NCI-H82 treated with DMSO at 0.1 percent for 48 hours (cell line): ENCODE measurements at regions not wholly inside any gene's neighbourhood (a gene's known extent, or its start where the extent isn't known, plus 50 kb on each side); places are given as distances from the start of the nearest gene placed in this dataset.
"Not testable (repeated sequence)": the region's sequence is repeated elsewhere in the genome, so short reads cannot be mapped to it uniquely, and the experiment has no call there.

Experiments used
- DNase-seq: peaks from one replicate; lab custom pipeline; 2025; ENCODE audit not compliant: unreplicated experiment; lab: John Stamatoyannopoulos, UW

DNA sequence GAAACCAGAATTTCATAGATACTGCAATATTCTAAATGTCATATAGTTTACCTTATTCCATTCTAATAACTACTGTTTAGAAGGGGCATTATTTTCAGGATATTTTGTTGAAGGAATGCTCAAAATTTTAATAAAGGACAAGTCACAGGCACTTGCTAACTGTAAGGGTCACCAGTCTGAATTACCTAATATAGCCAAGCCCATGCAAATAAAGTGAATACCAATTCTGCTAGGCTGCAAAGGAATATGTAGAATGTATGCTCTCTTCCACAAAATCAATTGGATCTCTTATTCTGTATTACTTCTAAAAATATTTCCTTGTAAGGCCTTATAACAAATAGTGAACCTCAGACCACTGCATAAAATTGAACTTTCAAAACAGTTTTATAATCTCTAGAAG is 52.3 kb upstream of the FAT4 start:
- DNase-seq: no peak

DNA sequence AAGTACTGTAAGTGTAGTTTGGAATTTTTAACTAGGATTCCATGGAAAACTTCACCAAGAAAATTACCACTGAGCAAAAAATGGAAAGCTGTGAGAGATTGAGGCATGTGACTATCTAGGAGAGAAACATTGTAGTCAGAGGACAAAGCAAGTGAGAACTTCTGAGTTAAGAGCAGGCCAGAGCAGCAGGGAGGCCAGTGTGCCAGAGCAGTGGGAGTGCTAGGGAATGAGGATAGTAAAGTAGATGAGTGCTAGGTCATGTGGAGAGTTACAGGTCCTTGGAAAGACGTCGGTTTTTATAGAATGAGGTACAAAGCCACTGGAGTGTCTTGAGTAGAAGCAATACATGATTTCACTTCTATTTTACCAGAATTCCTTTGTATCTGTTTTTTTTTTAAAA is 52.7 kb upstream of the FAT4 start:
- no peak for DNase-seq

DNA sequence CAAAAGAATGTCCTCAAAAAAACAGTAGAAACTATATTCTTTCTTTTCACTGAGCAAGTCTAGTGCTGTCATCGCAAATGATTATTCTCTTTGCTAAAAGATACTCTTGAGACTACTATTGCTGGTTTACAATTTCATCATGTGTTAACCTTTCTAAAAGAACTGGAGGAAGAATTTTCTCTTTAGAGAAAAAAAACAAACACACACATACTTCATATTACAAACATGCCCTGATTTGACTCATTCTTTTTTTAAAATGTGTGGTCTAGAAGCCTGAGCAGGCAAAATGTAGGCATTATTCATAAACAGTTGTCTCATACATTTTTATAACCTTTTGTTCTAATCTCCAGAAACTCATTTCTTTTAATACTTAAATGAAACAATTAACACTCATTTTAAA is 60.6 kb upstream of the FAT4 start:
- DNase-seq: no peak

DNA sequence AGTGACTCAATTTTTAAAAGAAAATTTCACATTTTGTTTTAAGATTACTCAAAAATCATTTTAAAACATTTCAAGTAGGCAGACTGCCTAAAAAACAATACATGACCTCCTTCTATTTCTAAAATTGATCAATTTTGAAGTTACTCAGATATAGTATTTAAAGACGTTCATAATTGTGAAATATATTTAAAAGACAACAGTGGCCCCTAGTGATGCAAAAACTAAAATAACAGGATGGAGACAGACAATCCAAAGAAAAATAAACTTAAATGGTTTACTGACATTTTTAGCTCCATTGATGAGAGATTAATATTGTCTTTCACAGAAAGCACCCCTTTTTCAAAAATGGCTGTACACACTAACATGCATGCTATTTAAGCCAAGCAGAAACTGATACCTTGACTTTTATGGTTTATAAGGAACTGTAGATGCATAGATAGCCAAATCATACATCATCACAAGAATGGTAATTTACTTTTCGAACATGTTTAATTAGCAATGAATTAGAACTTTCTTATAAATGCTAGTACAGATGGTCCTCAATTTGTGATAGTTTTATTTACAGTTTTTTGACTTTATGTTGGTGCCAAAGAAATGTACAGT is 69.8 kb upstream of the FAT4 start:
- no peak for DNase-seq

DNA sequence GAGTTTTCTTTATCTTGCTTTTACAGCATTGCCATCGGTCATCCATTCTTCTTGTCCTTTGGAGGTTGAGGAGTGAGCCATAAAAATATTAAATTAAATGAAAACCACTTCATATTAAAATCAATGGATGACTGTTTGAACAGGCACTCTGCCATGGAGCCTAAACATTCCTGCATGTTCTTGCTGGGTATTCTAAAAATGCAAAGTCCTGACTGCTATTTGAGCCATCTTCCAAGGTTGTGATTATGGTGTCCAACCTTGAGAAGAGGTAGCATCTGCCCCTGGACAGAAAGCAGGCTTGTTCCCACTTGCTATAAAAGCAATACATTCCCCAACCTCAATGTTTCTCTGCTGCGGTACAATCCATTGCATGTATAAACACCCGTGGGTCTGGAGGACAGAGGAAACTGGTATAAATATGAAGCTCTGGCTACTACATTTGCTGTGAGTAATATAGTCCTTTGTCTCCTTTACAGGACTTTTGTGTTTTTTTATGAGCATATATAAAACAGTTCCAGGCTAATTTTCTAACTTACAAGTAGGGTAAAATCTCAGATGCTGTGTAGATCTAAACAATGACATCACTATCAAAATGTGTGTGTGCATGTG is 70.9 kb upstream of the FAT4 start:
- no peak for DNase-seq

DNA sequence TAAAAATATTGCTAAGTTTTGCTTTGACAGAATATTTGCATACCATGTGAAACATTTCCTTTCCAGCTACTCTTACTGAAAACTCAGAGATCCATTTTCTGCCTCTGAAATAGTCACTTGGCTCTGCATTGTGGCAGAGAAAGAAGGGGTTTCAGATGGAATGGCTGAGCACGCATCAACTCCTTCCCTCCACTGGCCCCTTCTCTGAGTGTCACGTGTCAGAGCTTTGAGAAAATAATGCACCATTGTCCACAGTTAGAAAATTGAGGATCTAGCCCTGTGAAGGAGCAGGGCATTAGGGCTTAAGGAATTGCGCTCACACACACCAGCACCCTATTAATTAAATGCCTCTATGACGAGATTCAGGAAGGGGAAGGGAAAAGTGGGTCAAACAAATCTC is 78.8 kb upstream of the FAT4 start:
- DNase-seq: no peak

DNA sequence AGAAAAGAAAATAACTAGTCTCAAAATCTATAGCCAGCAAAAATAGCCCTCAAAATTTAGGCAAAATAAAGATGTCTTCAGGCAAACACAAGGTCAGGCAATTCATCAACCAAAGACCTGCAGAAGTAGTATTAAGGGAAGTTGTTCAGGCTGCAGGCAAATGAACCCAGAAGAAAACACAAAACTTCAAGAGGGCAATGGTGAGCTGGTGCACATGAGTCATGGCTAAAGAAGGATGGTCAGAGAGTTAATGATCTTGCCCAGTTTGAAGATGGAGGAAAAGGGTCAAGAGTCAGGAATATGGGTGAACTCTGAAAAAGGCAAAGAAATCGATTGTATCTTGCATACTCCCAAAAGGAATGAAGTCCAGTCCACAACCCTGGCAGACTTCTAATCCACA is 83.1 kb upstream of the FAT4 start:
- no peak for DNase-seq

DNA sequence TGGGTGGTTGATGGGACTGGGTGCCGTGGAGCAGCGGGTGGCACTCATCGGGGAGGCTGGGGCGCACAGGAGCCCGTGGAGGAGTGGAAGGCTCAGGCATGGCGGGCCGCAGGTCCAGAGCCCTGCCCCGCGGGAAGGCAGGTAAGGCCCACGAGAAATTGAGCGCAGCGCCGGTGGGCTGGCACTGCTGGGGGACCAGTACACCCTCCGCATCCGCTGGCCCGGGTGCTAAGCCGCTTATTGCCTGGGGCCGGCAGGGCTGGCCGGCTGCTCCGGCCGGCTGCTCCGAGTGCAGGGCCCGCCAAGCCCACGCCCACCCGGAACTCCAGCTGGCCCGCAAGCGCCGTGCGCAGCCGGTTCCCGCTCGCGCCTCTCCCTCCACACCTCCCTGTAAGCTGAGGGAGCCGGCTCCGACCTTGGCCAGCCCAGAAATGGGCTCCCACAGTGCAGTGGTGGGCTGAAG is 85.1 kb upstream of the FAT4 start:
- DNase-seq: no peak

DNA sequence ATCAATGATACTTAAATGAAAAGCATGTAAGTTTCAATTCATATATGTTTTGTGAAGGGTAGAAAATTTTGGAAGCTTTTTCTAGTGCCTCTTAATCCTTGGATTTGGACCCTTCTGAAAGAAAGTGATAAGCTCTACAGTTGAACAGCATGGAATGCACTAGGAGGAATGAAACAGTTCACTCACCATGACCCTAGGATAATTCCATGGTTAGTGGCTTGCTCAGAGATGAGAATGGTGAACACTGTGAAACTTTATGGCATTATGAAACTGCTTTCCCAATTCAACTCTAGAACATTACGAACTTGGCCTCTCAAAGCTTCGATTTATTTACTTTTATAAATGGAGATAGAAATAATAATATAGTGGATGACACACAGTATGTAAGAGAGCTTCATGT is 88.9 kb upstream of the FAT4 start:
- DNase-seq: no peak

DNA sequence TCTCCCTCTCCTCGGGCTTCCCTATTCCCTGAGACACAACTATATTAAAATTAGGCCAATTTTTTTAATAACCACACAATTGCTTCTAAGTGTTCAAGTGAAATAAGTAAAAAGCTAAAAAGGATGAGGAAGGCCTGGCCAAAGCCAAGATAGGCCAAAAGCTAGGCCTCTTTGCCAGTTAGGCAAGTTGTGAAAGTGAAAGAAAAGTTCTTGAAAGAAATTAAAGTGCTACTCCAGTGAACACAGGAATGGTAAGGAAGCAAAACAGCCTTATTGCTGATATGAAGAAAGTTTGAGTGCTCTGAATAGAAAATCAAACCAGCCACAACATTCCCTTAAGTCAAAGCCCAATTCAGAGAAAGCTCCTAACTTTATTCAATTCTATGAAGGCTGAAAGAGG is 114.2 kb upstream of the FAT4 start:
- no peak for DNase-seq

DNA sequence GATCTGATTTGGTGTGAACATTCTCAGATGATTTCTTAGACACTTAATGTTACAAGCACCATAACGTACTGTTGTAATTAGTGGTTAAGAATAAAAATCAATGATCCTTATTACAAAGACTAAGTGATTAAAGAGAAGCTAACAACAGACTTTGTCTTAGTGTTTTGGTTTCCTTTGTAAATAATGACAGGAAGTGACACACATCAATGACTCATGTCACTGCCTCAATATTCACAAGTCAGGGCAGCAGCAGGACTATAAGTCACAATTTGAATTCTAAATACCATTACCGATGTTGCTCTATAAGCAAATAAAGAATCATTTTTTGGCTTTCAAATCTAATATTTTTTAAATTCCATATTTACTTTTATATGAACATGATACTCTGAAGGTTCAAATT is 115.8 kb upstream of the FAT4 start:
- no peak for DNase-seq

DNA sequence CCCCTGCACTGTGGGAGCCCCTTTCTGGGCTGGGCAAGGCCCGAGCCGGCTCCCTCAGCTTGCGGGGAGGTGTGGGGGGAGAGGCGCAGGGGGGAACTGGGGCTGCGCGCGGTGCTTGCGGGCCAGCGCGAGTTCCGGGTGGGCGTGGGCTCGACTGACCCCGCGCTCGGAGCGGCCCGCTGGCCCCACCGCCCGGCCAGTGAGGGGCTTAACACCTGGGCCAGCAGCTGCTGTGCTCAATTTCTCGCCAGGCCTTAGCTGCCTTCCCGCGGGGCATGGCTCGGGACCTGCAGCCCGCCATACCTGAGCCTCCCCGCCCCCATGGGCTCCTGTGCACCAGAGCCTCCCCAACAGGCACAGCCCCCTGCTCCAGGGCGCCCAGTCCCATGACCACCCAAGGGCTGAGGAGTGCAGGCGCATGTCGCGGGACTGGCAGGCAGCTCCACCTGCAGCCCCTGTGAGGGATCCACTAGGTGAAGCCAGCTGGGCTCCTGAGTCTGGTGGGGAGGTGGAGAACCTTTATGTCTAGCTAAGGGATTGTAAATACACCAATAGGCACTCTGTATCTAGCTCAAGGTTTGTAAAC is 122.8 kb upstream of the FAT4 start:
- DNase-seq: not testable (repeated sequence)

DNA sequence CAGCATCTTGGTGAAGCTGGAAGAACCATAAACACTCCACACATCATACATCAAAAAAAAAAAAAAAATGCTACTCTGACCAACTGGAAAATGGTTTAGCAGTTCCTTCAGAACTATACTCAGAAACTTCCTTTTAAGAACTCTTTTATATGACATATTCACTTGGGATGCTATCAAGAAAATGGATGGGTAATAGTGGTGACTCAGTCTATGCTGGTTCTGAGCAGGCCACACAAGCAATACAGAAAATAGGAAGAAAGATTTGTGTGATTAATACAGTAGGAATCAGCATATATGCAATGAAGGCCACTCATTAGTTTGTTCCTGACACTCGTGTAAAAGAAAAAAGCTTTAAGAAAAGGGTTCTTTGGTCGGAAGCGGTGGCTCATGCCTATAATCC is 123.5 kb upstream of the FAT4 start:
- DNase-seq: no peak

DNA sequence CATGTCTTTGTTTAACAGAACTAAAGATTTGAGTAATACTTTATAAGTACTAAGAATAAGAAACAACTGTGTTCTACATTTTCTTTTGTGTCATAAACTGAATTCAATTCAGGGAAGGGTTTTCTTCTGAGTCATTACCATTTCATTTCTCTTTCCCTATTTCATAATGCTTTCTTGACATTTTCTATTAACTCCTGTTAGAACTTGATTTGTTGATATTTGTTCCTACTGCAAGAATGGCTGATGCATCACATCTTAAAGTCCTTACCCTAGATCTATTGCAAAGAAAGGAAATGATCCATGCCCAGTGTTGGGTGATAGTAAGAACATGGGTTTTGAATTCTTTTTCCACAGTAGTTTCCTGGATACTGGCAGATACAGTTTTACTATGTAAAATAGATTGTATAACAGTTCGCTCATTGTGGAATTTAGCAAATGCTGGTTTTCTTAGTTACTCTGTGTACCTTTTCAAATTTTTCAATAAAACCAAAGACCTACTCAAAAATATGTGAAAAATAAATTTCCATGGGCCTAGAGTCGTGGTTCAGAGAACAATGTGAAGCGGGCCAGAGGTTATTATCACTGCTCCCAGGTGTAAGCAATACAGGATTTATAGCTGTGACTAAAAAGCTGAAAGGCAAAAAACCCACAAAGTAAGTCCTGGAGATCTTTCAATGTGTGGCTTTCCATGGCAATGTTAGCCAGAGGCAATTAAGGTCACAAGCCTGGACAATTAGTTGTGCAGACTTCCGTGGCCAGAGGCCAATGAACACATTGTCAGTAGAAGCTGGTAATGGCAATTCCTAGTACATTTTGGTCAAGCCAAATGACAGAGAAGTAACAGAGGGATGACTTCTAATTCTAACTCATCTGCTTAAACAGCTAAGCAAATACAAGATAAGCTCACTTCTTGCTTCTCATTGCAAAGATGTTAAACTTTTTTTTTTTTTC is 127.3 kb upstream of the FAT4 start:
- no peak for DNase-seq

DNA sequence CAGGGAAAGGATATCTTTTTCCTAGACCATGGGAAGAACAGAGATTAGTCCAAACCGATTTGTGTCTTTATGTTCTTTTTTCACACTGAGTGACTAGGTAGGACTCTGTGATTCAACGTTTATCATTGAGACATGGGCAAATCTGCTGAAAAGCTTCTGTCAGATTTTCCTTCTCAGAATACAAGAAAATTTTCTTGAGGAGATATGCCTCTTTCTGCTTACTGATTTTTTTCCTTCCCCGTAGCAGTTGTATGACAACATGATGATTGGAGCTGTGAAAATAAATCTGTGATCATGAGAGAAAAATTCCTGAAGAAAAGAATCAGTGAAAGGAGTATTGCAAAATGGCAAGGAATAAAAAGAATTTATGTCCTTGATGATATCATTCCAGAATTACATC is 130.6 kb upstream of the FAT4 start:
- no peak for DNase-seq

DNA sequence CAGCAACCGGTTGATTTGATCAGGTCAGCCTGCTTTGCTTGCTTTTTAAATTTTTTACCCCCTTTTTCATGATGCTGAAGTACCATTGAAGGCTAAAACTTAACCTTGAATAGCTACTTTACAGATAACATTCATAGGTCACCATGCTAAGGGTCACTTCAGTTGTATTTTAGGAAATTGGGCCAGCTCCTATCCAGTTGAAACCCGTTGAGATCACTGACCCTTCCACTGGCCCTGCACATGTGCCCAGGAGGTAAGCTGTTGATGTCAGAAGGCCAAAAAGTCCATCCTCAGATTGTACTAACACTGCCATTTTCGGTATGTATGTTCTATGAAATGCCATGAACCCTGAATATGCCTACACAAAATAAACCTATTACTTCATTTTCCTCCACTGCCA is 133.0 kb upstream of the FAT4 start:
- no peak for DNase-seq

DNA sequence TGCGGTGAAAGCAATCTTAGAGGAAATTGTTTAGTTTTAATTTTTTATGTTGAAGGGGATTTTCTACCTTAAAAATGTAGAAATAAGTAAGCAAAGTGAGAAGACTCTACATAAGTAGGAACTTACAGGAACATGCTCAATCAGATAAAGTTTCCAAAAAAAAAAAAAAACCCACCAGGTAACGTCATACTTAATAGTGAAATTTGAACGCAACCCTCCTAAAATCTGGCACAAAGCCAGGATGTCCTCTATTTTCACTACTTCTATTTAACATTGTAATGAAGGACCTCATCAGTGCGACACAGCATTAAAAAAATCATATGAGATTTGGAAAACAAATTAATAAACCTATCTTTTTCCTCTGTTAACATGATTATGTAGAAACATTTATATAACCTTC is 135.0 kb upstream of the FAT4 start:
- DNase-seq: no peak

DNA sequence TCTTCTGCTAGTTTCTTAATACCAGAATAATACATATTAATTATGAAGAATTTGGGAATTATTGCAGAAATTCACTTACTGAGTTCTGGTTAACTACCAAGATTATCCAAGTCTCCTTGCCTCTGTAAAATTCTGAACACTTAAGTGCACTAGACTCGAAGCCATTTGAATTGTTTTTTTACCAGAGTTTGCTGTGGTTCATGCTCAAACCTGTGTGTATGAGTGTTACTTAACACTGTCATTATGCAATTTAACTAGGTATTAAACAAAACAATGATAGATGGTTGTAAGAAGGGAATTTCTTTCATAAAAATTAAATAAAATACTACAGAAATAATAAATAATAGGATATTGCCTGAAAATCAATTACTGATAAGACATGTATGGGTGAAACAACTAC is 145.6 kb upstream of the FAT4 start:
- no peak for DNase-seq

DNA sequence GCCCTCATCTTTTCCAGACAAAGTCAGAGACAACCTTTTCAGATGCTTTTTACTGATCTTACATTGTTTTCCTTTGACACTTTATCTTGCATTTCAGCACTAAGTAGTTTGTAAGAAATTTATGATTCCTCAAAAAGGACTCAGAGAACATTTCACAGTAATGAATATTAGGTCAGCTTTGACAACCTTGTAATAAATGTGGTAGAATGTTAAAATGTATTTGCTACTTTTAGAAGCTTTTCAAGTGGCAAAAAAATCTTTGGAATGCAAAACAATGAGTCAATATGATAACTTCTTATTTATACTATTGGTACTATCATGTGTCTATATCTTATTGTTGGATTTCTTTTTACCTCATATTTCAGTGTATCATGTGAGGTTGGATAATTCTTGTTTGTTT is 146.2 kb upstream of the FAT4 start:
- DNase-seq: no peak

DNA sequence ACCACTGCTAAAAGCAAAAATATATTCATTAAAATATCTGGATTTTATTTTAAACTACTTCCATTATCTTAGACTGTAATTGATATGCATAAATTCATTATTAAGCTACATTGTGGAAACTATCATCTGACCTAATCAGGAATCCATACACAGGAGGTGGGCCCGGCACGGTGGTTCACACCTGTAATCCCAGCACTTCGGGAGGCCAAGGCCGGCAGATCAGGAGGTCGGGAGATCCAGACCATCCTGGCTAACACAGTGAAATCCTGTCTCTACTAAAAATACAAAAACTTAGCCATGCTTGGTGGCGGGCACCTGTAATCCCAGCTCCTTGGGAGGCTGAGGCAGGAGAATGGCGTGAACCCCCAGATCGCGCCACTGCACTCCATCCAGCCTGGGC is 148.7 kb upstream of the FAT4 start:
- DNase-seq: not testable (repeated sequence)

DNA sequence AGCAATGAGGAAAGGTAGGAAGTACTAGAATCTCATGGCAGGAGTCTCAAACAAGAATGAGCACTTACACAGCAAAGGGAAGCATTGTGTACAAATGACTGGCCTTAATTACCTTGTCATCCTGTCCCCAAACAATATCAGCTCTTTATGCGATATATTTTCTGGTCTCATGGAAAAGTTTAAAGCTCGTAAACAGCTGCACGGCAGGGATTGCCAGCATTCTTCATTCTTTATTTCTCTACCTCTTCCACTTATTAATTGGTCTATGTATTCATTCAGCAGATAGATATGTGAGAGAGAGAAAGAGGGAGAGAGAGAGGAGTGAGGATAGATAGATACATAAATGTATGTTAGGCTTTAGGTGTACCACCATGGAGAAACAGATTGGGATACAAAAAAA is 155.8 kb upstream of the FAT4 start:
- DNase-seq: no peak

DNA sequence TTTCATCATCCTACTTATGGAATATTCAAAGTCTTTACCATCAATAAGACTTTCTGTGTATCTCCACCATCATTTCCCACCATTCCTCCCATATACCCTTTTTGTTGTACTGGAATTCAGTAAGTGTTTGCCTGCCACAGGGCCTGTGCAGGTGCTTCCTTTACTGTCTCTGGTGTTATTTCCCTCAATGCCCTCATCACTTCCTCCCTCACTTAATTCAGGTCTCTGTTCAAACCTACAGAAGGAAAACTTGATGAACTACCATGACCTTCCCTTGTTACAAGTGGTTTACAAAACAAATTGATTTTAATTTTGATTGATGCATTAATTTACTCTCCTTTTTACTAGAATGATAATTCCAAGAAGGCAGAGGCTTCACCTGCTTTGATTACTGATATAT is 159.5 kb upstream of the FAT4 start:
- DNase-seq: no peak
